ENCODE measurements at regions not wholly inside any gene's neighbourhood (a gene's known extent, or its start where the extent isn't known, plus 50 kb on each side); places are given as distances from the start of the nearest gene placed in this dataset.

DNA sequence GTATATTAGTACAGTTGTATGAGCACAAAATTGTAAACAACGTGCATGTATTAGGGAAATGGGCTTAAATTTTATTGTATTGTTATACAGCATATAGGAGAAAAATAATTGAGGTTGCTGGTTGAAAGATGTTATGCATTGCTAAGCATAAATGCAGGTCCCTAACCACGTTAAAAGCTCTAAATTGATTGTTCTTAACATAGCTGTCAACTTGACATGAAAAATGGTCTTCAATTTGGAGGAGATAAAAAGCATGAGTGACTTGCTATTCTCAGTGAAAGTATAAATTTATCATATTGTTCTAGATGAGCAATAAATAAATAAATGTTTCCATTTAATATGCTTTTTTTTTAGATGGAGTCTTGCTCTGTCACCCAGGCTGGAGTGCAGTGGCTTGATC, 506.6 kb upstream of the ATXN7L3B start:
- POLR2A ChIA-PET (ENCODE audit: partially characterized antibody), result no interaction called here
- Histone ChIP-seq H4K91ac (replicated peaks; ENCODE audit: insufficient read length, low read length) (no peak overlapping the region), H3K4me2 (ENCODE audit: insufficient read depth in 1 of 2, low read depth in 2 of 2, low read length in 2 of 2) (no peak overlapping the region), H3K18ac (ENCODE audit: extremely low read depth, low read length) (no peak overlapping the region), H3K79me2 (ENCODE audit: control insufficient read depth in 1 of 2, insufficient read depth in 2 of 2, low read length in 2 of 2) (no peaks in the 10 kb centered on the region), H2BK120ac (replicated peaks; ENCODE audit: low read depth, low read length) (no peak overlapping the region), H2AK5ac (ENCODE audit: low read depth, low read length) (no peak overlapping the region), H2BK12ac (ENCODE audit: low read depth, low read length) (no peak overlapping the region), H2AFZ (ENCODE audit: low read length) (no peak overlapping the region), H3K4ac (replicated peaks; ENCODE audit: insufficient read length, low read depth, low read length) (no peak overlapping the region), H3K56ac (replicated peaks; ENCODE audit: insufficient read length, low read depth, low read length) (no peak overlapping the region), H4K8ac (ENCODE audit: extremely low read depth, insufficient read depth, low read length) (no peak overlapping the region), H3K4me1 (replicated peaks in 1 of 4; ENCODE audit: control insufficient read depth in 3 of 4, insufficient read depth in 4 of 4, low read length in 3 of 4) (no peaks in the 10 kb centered on the region), H2BK20ac (ENCODE audit: low read length) (no peak overlapping the region), H3K23ac (ENCODE audit: insufficient read length) (no peak overlapping the region), H3K27me3 (replicated peaks in 1 of 4; ENCODE audit: control insufficient read depth in 3 of 4, extremely low read depth in 1 of 4, insufficient read depth in 3 of 4, low read length in 3 of 4) (no peaks in the 10 kb centered on the region), H3K4me3 (ENCODE audit: extremely low read depth in 1 of 4, insufficient read depth in 2 of 4, low read depth in 3 of 4, low read length in 4 of 4) (no peak overlapping the region), H4K20me1 (replicated peaks in 1 of 2; ENCODE audit: control insufficient read depth in 1 of 2, insufficient read depth in 2 of 2, low read length in 2 of 2) (no peaks in the 10 kb centered on the region), H2BK5ac (ENCODE audit: low read depth, low read length) (no peak overlapping the region), H4K5ac (ENCODE audit: insufficient read length, low read depth, low read length) (no peak overlapping the region), H3K9ac (replicated peaks in 1 of 4; ENCODE audit: extremely low read depth in 1 of 4, low read depth in 3 of 4, low read length in 3 of 4) (no peak overlapping the region), H3K9me3 (ENCODE audit: insufficient read depth in 2 of 2, low read depth in 1 of 2, low read length in 1 of 2) (no peaks in the 10 kb centered on the region), H3K79me1 (ENCODE audit: low read depth, low read length) (no peaks in the 10 kb centered on the region), H3K23me2 (ENCODE audit: low read depth, low read length) (no peaks in the 10 kb centered on the region), H3K14ac (ENCODE audit: insufficient read length) (no peak overlapping the region), H2BK15ac (ENCODE audit: low read length) (no peak overlapping the region), H3K36me3 (ENCODE audit: control insufficient read depth in 2 of 4, insufficient read depth in 4 of 4, low read length in 3 of 4) (no peaks in the 10 kb centered on the region), H3K27ac (ENCODE audit: low read depth, low read length) (no peak overlapping the region)
- 96% methylated on average over 2 of the region's 2 CpGs; no CpG with 5 or more reads in 1 of the 2 experiments for WGBS, 2 experiments (ENCODE audit: extremely low coverage in 1 of 2, insufficient coverage in 1 of 2, insufficient read length in 1 of 2, insufficient replicate concordance in 2 of 2, low coverage in 1 of 2, low lambda C conversion rate in 2 of 2, missing lambda C conversion rate in 1 of 2)
- DNase-seq (ENCODE audit: low read depth in 1 of 2, low spot score in 2 of 2) (no peak), FAIRE-seq (no peak)
- CTCF ChIA-PET (ENCODE audit: partially characterized antibody), result interaction anchor here (1.0 kb wide), 1 partner anchor 383 kb away, joined by 4 read pairs; no protein-coding TSS in a partner anchor
- TF ChIP-seq SP4 (IDR thresholded peaks at IDR 0.05; ENCODE audit: low read length), result no peak
- TF ChIP-seq SP1 (IDR thresholded peaks at IDR 0.05; ENCODE audit: low read depth, low read length), result no peak

All from H1 (cell line).